ENCODE measurements at regions not wholly inside any gene's neighbourhood (a gene's known extent, or its start where the extent isn't known, plus 50 kb on each side); places are given as distances from the start of the nearest gene placed in this dataset.

GRCh38 chr6:79431537-79431933, 105.7 kb downstream of the LCA5 start:
- no peak overlapping the region for H3K23ac ChIP-seq (ENCODE audit: insufficient read length)
- no peak overlapping the region for H3K4me2 ChIP-seq (ENCODE audit: insufficient read depth in 1 of 2, low read depth in 2 of 2, low read length in 2 of 2)
- no peaks in the 10 kb centered on the region; a peak in 2 of 7 replicates for H3K4me1 ChIP-seq (replicated peaks in 1 of 4; ENCODE audit: control insufficient read depth in 3 of 4, insufficient read depth in 4 of 4, low read length in 3 of 4)
- peak; percentile 87 for FAIRE-seq
- H3K4ac ChIP-seq (replicated peaks; ENCODE audit: insufficient read length, low read depth, low read length), result no peak overlapping the region
- no peak overlapping the region for H2BK12ac ChIP-seq (ENCODE audit: low read depth, low read length)
- no peak overlapping the region for H2BK120ac ChIP-seq (replicated peaks; ENCODE audit: low read depth, low read length)
- H4K5ac ChIP-seq (ENCODE audit: insufficient read length, low read depth, low read length), result no peak overlapping the region
- no peaks in the 10 kb centered on the region for H3K79me1 ChIP-seq (ENCODE audit: low read depth, low read length)
- H3K56ac ChIP-seq (replicated peaks; ENCODE audit: insufficient read length, low read depth, low read length), result no peak overlapping the region
- H2AK5ac ChIP-seq (ENCODE audit: low read depth, low read length), result no peak overlapping the region
- H2BK15ac ChIP-seq (ENCODE audit: low read length), result no peak overlapping the region
- no peak overlapping the region for H3K18ac ChIP-seq (ENCODE audit: extremely low read depth, low read length)
- H3K79me2 ChIP-seq (ENCODE audit: control insufficient read depth in 1 of 2, insufficient read depth in 2 of 2, low read length in 2 of 2), result no peaks in the 10 kb centered on the region
- no peak overlapping the region for H2BK5ac ChIP-seq (ENCODE audit: low read depth, low read length)
- WGBS, 2 experiments (ENCODE audit: extremely low coverage in 1 of 2, insufficient coverage in 1 of 2, insufficient read length in 1 of 2, insufficient replicate concordance in 2 of 2, low coverage in 1 of 2, low lambda C conversion rate in 2 of 2, missing lambda C conversion rate in 1 of 2), result 85% methylated on average over 4 of the region's 4 CpGs; no CpG with 5 or more reads in 1 of the 2 experiments
- H3K27ac ChIP-seq (ENCODE audit: low read depth, low read length), result no peak overlapping the region
- H3K4me3 ChIP-seq (ENCODE audit: extremely low read depth in 1 of 4, insufficient read depth in 2 of 4, low read depth in 3 of 4, low read length in 4 of 4), result no peak overlapping the region
- H4K8ac ChIP-seq (ENCODE audit: extremely low read depth, insufficient read depth, low read length), result no peak overlapping the region
- no peak overlapping the region for H4K91ac ChIP-seq (replicated peaks; ENCODE audit: insufficient read length, low read length)
- POLR2A ChIA-PET (ENCODE audit: partially characterized antibody), result interaction anchor here (1.1 to 1.3 kb wide), 2 partner anchors 9 to 199 kb away, joined by 4 read pairs; partner anchors contain the start of gene SH3BGRL2
- no peaks in the 10 kb centered on the region for H4K20me1 ChIP-seq (replicated peaks in 1 of 2; ENCODE audit: control insufficient read depth in 1 of 2, insufficient read depth in 2 of 2, low read length in 2 of 2)
- TF ChIP-seq NRF1 (IDR thresholded peaks at IDR 0.05; ENCODE audit: low read depth, low read length) (no peak), CTCF (IDR thresholded peaks at IDR 0.05; ENCODE audit: control extremely low read depth in 1 of 3, insufficient read depth in 1 of 3, low read depth in 1 of 3, low read length in 3 of 3) (peak; percentile 32 to 54 (median 45)), RAD21 (IDR thresholded peaks at IDR 0.05 in 1 of 2, conservative IDR thresholded peaks at IDR 0.05 in 1 of 2; ENCODE audit: low read depth in 2 of 2, low read length in 2 of 2) (peak; percentile 59), TEAD4 (IDR thresholded peaks at IDR 0.05; ENCODE audit: low read depth, low read length) (0 out of 2 replicates have a peak, but pooled peaks have one; percentile 31)
- no peak overlapping the region for H3K9ac ChIP-seq (replicated peaks in 1 of 4; ENCODE audit: extremely low read depth in 1 of 4, low read depth in 3 of 4, low read length in 3 of 4)
- H2BK20ac ChIP-seq (ENCODE audit: low read length), result no peak overlapping the region
- H3K27me3 ChIP-seq (replicated peaks in 1 of 4; ENCODE audit: control insufficient read depth in 3 of 4, extremely low read depth in 1 of 4, insufficient read depth in 3 of 4, low read length in 3 of 4), result no peaks in the 10 kb centered on the region
- H2AFZ ChIP-seq (ENCODE audit: low read length), result no peak overlapping the region
- CTCF ChIA-PET (ENCODE audit: partially characterized antibody), result interaction anchor here (0.7 to 3.5 kb wide), 28 partner anchors 8 to 437 kb away, joined by 3 to 24 read pairs (median 3); no protein-coding TSS in a partner anchor
- DNase-seq (ENCODE audit: low read depth in 1 of 2, low spot score in 2 of 2), result no peak
- no peaks in the 10 kb centered on the region for H3K36me3 ChIP-seq (ENCODE audit: control insufficient read depth in 2 of 4, insufficient read depth in 4 of 4, low read length in 3 of 4)
- H3K14ac ChIP-seq (ENCODE audit: insufficient read length), result no peak overlapping the region
- no peaks in the 10 kb centered on the region for H3K9me3 ChIP-seq (ENCODE audit: insufficient read depth in 2 of 2, low read depth in 1 of 2, low read length in 1 of 2)
- no peaks in the 10 kb centered on the region for H3K23me2 ChIP-seq (ENCODE audit: low read depth, low read length)
